Ureter (tissue), 1 donor: ENCODE measurements at regions not wholly inside any gene's neighbourhood (a gene's known extent, or its start where the extent isn't known, plus 50 kb on each side); places are given as distances from the start of the nearest gene placed in this dataset.
"Not testable (repeated sequence)": the region's sequence is repeated elsewhere in the genome, so short reads cannot be mapped to it uniquely, and the experiment has no call there.

Experiments used
- DNase-seq: peaks from one replicate; pipeline ENCODE4 v3.0.0-alpha.2; 2020; ENCODE audit warnings: low spot score
- donor health status: DM: yes; HTN: yes; CAD: no.

DNA sequence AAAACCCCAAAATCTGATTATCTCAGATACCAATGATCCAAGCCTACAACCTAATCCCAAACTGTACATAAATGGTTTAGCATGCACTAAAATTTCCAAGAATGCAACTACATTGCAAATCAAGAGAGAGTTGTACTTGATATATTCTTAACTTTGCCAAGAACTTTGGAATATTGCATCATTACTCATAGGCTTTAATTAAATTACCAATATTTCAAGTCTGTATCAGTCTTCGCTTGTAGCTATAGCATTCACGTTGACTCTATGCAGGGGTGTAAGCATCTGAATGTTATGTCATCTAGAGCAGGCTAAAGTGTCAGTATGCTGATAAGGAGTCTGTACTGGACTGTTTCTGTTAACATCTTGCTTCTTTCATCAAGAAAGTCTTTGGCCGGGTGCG is 56.3 kb downstream of the FOXI3 start:
- no peak for DNase-seq

DNA sequence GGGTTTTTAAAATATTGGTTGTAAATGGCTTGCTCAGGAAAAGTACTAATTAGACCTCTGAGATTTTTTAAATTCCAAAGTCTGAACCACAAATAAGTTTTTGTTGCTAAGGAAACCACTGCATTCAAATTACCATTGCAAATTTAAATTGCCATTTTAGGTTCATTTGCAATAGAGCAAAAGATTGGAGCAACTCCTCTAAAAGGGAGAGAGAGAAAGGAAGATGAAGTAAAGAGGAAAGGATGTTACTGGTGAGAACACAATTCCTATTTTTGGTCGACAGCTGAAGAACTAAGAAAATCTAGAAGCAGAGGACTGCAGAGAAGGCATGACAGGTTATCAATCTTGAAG is 74.9 kb downstream of the FOXI3 start:
- DNase-seq = no peak

DNA sequence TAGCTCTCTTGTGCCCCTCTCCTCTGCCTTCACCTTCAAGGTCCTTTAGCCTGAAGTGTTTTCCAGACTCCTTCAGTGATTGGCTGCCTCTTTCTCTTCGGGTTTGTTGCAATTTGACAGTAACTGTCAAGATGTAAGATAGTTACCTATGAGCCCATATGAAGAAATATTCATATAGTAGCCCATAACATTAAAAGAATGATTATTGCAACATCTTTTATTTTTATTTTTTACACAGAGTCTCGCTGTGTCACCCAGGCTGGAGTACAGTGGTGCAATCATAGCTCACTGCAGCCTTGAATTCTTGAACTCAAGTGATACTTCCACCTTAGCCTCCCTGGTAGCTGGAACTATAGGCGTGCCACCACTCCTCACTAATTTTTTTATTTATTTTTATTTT is 80.5 kb downstream of the FOXI3 start:
- DNase-seq = no peak

DNA sequence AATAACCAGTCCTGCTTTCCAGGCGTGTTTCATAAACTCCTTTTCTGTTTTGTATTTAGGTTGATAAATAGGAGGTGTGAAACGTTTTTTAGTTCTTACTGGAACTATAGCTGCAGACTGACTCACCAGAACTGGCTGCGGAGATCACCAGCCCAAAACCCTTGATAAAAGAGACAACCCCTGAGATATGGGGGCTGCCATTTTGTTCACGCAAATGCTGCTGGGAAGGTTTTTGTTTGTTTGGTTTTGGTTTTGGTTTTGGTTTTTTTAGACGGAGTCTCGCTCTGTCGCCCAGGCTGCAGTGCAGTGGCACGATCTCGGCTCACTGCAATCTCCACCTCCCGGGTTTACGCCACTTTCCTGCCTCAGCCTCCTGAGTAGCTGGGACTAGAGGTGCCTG is 87.1 kb downstream of the FOXI3 start:
- DNase-seq = not testable (repeated sequence)

DNA sequence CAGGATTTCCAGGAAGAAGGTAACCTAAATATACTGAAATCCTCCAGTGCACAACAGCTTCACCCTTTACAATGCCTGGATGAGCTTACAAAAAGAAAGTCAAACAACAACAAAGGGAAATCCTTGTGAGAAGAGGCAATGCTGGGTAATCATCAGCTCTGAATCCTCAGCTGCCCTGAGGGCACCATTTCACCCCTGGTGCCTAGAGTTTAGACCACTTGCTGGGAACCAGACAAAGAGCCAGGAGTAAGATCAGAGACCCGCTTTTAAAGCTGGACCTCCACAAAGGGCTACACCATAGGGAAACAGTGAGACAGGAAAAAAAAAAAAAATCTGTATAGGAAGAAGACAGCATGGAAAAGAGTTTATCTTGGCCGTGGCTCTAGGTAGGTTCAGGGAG is 97.0 kb downstream of the FOXI3 start:
- DNase-seq = no peak

DNA sequence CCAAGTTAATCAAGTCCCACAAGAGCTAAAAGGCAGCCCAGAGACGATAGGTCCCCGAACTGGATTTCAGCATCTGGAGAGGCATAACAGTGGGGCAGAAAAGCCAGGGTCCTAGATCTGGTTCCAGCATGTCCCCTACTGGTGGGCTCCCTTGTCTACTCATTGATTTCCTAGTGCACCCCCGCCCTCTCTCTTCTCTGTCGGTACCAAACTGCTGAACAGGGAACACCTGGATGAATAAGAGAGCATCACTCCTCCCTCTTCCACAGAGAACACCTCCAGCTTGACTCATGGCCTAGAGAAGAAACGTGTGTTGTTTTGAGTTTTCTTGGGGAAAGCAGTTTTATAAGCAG is 101.3 kb downstream of the FOXI3 start:
- DNase-seq = no peak

DNA sequence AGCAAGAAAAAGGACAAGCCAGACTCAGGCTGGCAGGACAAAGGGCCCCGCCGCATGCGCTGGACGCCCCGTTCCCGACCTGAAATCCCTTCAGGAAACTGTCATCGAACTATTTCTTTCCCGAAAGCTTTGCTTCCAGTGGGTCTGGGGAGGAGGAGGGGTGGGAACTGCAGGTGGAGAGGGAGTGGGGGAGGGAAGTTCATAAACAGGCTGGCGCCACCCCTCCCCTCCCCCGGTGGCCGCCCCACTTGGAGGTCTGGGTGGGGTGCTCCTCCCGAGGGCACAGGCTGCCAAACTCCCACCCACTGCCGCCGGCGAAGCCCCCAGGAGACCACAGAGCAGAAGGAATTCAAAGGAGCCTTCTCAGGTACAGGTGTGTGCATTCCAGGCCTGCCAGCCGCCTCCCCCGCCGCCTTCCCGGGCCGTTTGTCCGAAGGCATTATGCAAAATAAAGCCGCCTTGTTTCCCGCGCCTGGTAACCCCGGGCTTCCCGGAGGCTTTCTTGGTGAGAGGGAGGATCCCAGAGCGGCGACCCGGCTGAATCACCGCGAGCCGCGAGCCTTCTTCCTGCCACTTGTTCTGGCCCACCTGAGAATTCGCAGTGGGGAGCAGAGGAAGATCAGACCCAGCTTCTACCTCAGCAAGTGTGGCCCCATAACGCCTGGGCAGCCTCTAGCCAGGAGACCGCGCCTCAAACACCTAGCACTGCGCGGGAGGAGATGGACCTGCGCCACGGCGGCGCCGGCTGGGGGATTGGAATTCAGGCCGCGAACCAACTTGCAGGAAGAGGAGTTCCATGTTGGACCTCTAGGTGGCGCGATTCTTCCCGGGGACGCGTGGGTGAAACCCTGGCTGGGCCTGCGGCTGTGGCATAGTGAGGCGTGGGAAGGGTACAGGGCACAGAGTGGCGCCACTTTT is 101.9 kb downstream of the FOXI3 start:
- peak; percentile 54 for DNase-seq

DNA sequence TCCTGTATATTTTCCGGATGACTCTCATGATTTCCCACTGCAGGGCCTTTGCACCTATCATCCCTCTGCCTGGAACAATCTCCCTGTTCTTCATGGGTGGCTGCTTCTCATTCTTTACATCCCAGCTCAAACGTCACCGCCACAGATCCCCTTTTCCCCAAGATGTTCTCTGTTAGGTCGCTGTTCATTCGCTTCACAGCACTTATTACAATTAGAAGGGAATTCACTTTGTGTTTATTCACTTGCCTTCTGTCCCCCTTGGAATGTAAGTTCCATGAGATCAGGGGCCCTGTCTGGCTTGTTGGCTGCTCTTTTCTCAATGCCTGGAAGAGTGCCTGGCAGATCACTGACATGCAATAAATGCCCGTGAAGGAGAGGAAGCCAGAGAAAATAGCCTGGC is 106.7 kb downstream of the FOXI3 start:
- no peak for DNase-seq

DNA sequence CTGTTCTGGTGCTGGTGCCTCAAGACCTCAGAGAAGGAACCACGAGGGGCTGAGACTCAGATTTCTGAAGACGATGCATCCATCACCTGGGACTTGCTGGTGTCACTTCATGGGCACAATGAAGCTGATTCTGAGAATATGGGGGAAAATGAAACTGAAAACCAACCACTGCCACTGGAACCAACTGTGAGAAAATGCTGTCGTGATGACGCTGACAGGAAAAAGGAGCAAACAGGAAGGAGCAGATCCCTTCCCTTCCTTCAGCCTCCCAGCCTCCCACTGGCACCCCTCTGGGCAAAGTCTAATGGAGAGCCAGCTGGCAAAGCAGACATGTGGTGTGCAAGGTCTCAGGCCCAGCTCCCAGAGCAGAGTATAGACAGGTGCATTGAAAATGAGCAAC is 109.7 kb downstream of the FOXI3 start:
- no peak for DNase-seq

DNA sequence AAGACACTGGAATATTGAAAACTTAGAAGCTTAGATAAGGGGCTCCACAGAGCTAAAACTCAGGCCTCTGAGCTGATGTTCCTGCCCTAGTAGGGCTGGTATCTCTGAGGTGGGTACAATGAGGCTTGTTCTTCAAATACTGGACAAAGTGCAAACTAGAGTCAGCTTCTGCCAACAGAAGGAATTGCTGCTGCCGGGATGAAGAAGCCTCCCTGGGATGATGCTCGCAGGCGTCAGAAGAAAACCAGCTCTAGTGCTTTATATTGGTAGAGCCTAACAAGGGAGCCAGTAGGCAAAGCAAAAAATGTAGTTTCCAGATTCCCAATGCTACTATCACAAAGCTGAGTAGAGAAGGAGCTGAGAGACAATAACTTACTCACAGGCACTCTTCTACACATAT is 118.1 kb downstream of the FOXI3 start:
- DNase-seq = no peak

DNA sequence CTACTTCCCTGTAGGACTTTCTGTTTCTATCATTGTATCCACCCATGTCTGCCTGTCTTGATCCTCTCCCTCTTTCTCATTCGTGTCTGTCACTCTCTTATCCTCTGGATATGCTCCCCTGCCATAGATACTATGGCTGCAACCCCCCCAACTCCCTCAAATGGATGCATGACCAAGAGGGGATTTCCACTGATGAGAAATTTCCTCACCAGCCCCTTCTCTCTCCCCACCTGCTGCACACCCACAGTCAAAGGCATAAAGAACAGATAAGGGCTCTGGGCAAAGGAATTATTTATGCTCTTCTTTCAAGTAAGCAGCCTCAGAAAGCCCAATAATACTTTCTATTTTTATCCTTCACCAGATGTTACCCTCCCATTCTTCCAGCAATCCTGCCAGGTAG is 121.3 kb downstream of the FOXI3 start:
- no peak for DNase-seq

DNA sequence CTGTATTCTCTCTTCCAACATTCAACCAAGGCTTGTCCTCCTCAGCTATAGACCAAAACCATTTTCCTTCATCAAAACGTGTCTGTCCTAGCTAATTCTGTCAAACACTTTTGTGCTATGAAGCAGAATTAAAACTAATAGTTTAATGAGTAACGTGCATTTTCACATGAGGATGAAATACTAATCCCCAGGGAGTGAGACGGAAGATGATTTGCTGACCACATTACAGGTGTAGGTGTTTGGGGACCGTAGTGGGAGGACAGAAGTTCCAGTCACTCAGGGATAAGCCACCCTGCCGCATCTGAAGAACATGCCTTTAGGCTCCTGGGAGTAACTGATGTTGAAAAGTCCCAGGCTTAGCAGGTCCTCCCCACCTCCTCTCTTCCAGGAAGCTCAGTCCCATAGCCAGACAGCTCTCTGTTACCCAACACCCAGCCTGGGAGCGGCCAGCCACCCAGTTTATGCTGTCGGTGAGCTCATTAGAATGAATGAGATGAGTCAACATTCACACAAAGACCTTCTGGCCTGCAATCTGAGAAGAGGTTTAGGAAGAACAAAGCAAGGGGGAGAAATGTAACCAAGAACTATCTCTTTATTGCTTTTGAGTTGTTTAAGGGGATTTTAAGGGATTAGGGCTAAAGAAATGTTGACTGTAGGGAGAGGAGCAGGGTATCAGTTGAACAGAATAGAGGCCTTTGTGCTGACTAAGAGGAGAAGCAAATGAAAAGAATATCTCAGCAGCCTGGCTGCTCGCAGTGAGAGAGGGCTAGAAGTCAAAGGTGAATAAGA is 122.5 kb downstream of the FOXI3 start:
- no peak for DNase-seq

DNA sequence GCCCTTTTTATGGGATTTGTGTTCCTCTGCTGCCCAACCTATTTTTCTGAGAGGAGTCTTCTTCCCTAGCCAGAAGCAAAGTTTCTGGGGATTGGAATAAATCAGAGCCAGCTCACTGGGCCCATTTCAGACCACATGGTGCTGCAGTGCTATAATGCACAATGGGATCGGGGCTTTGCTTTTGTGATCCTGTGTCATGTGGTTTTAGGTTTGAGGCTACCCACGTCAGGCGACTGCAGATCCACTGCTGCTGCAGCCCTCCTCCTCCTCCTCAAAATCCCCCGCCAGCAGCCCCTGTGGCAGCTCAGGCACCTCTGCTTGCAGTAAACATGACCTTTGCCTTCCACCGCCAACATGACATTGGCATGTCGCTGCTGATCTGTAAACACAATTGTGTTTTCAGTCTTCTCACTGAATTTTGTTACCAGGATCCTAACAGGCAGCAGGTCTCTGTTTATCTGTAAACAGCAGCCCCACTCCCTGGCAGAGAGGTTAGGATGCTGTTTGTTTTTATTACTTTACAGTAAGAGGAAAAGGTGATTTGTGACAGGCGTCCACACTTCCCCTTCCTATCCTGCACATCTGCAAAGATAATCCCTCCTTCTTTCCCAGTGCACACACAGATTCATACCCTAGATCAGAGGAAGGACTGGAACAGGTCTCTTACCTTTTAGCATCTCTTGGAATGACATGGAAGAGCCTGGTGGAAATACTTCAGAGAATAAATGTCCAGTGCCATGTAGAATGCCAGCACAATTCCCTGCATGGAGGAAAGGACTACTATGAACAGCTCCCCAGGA is 130.8 kb downstream of the FOXI3 start:
- DNase-seq = no peak

DNA sequence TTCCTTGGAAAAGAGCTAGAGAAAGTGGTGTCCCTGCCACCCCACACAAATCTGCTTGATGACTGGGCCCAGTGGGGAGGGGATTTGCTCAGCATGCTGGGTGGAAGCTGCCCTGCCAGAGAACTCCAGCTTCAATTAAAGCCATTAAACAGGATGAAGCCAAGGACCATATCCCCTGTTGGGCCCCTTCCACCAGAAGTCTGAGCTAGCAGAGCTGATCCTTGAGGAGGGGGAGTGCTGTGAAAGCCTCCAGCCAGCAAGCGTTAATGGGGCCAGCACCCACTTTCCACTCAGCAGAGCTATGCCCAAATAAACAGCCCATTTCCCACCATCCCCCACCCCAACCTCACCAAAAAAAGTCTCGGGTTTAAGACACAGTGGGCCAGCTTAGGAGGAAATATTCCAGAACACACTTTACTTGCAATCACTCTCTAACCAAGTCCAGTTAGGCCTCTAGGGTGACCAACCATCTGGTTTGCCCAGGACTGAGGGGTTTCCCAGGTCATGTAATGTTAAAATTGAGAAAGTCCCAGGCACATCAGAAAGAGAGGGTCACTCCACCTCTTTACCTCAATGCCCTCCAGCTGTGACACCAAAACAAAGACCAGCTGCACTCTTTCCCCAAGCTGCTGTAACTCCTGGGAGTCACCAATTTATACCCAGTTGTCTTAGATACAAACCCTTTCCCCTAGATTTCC is 132.3 kb downstream of the FOXI3 start:
- DNase-seq = no peak

DNA sequence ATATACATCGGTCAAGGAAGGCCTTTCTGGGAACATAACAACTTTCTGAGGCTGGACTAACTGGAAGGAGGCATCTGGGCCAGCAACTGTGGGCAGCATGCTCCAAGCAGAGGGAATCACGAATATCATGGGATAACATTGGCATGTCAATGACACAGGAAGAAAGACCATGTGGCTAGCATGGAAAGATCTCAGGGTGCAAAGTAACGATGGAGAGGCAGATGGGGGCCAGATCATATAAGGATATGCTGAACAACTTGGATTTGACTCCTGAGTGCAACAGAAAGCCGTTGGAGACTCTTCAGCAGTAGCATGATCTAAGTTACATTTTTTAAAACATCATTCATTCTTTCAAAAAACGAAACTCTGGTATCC is 133.6 kb downstream of the FOXI3 start:
- no peak for DNase-seq

DNA sequence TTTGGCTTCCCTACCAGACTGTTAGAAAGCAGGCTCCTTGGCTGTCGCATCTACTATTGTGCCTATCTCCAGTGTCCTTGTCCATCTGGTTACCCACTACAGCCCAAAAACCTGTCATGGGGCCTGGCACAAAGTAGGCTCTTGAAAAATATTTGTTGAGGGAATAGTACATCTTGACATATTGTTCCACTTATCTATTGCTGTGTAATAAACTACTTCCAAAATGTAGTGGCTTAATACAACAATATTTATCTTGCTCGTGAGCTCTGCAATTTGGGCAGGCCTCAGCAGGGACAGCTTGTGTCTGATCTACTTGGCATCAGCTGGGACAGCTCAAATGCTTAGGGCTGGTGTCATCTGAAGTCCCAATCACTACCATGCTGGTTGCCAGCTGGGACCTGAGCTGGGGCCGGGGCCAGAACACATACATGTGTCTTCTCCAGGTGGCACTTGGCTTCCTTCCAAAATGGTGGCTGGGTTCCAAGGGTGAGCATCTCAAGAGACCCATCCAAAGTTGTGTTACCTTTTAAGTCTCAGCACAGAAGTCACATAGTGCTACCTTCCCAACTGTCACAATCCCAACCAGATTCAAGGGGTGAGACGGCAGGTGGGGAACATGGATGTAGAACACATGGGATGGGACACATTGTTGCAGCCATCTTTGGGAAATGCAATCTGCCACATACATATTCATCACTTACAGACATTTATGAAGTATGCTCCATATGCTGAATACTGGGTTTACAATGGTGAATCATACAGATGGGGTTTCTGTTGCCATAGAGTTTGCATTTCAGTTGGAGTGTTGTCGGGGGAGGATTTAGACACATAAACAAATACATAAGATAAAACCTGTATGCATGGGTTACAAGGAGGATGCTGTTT is 134.2 kb downstream of the FOXI3 start:
- no peak for DNase-seq

DNA sequence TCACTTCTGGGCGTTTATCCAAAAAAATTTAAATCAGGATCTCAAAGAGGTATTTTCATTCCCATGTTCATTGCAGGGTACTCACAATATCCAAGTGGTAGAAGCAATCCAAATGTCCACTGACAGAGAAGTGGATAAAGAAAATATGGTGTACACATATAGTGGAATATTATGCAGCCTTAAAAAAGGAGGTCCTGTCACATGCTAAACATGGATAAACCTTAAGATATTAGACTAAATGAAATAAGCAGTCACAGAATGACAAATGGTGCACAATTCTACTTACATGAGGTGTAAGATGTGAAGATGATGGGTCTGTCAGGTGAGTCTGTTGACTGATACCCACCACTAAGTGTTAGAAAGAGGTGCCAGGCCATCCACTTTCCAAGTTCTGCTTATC is 140.6 kb downstream of the THNSL2 start:
- DNase-seq = no peak

DNA sequence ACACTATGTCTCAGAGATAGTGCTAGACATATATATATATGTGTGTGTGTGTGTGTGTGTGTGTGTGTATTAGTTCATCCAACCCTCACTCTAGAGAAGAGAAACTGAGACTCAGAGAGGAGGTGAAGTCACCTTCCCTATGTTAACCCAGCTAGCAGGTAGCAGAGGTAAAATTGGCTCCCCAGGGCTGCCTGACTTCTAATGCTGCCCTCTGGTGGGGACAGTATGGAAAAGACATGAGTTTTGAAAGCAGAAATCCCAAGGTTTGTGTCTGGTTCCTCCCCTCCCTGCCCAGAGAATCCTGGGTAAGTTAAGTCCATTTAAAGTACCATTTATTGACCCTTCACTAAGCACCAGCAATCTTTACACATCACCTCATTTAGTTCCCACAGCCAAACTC is 137.7 kb downstream of the THNSL2 start:
- DNase-seq = no peak

DNA sequence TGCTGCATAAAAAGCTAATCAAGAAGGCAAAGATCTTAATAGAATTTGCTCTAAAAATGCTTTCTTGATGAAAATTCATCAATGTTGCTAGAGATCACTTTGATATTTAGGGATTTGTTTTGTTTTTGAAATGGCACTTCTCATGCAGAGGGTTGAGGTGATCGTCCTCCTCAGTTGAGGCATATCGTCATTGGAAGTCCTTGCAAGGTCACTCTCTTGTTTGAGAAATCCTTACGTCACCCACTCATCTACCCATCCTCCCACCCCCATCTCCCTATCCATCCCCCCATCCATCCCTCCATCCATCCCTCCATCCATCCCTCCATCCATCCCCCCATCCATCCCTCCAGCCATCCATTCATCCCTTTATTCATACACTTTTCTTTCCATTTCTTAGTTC is 133.7 kb downstream of the THNSL2 start:
- no peak for DNase-seq

DNA sequence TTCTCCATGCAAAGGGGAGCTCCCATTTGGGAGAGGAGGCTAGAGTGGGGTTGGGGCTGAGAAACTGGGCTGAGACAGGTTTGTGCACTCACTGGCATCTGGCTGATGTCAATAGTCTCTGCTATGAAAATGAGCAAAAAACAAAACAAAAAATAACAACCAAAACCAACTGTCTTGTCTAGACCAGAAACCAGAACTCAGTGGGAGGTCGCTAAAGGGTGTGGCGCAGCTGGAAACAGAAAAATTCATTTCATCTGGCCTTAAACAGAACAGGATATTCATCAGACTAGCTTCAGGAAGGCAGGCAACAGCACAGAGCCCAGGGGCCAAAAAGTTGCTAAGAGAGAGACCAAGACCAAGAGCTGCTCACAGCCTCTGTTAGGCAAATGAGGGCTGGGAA is 126.1 kb downstream of the THNSL2 start:
- no peak for DNase-seq
